GM13977 (cell line): ENCODE measurements at regions not wholly inside any gene's neighbourhood (a gene's known extent, or its start where the extent isn't known, plus 50 kb on each side); places are given as distances from the start of the nearest gene placed in this dataset.

ENCODE experiments used
- DNase-seq: peaks from one replicate; pipeline ENCODE4 v3.0.0; 2012; ENCODE audit warnings: low spot score
- CTCF ChIP-seq: IDR thresholded peaks from 2 replicates; pipeline ENCODE4 v1.5.1; 2012; ENCODE audit warnings: mild to moderate bottlenecking, control low read depth; ENCODE audit not compliant: insufficient read depth; ENCODE audit errors: extremely low read depth, missing control alignments
- in situ Hi-C: fragments of 300-500 bp; cut with MboI; formaldehyde crosslinking; loops from one replicate; pipeline ENCODE4 v1.12.0; 2022; ENCODE audit warnings: low sequenced_read_pairs, low pct_unique_long_range_greater_than_20kb, mixed read lengths, inconsistent platforms; ENCODE audit not compliant: unreplicated experiment

GRCh38 chr5:93161661-93162654 is 419.1 kb downstream of the NR2F1-AS1 start:
- in situ Hi-C loops, result no loop called here
- no peak for TF ChIP-seq CTCF
- no peak for DNase-seq

GRCh38 chr5:93158841-93159240 is 422.2 kb downstream of the NR2F1-AS1 start:
- no peak for DNase-seq
- in situ Hi-C loops, result no loop called here
- no peak for TF ChIP-seq CTCF

GRCh38 chr5:93156566-93156965 is 424.5 kb downstream of the NR2F1-AS1 start:
- TF ChIP-seq CTCF, result no peak
- DNase-seq, result no peak
- in situ Hi-C loops, result no loop called here

GRCh38 chr5:93154535-93154934 is 426.5 kb downstream of the NR2F1-AS1 start:
- no peak for DNase-seq
- in situ Hi-C loops, result no loop called here
- TF ChIP-seq CTCF, result no peak

- no peak for DNase-seq
- in situ Hi-C loops, result no loop called here
- no peak for TF ChIP-seq CTCF
Observed at GRCh38 chr5:93153461-93153860, 427.6 kb downstream of the NR2F1-AS1 start.

- DNase-seq, result no peak
- in situ Hi-C loops, result no loop called here
- no peak for TF ChIP-seq CTCF
Observed at GRCh38 chr5:93151896-93152295, 429.1 kb downstream of the NR2F1-AS1 start.
